Posterior cingulate gyrus (tissue), 11 donors: ENCODE measurements at regions not wholly inside any gene's neighbourhood (a gene's known extent, or its start where the extent isn't known, plus 50 kb on each side); places are given as distances from the start of the nearest gene placed in this dataset.
"Not testable (repeated sequence)": the region's sequence is repeated elsewhere in the genome, so short reads cannot be mapped to it uniquely, and the experiment has no call there.

Experiments used
- DNase-seq, 10 donors: peaks; one replicate each; pipeline versions ENCODE4 v3.0.0 to v3.0.0-alpha.2; 2020 to 2021; ENCODE audit warnings: mixed read lengths in 3 of 10
- intact Hi-C: fragments of 100-400 bp; cut with DNase I; formaldehyde crosslinking; loops from one replicate; pipeline ENCODE4 v1.15.1; 2023

GRCh38 chr7:110483553-110483952 is 607.4 kb upstream of the LRRN3 start:
- intact Hi-C loops = no loop called here
- no peak for DNase-seq

GRCh38 chr7:110484356-110484755 is 606.6 kb upstream of the LRRN3 start:
- DNase-seq = no peak
- intact Hi-C loops = no loop called here

GRCh38 chr7:110486549-110486948 is 604.4 kb upstream of the LRRN3 start:
- intact Hi-C loops = no loop called here
- no peak for DNase-seq

- intact Hi-C loops = no loop called here
- DNase-seq = no peak
Observed at GRCh38 chr7:110502888-110503465, 588.0 kb upstream of the LRRN3 start.

GRCh38 chr7:110507369-110507768 is 583.6 kb upstream of the LRRN3 start:
- intact Hi-C loops = no loop called here

GRCh38 chr7:110507832-110508231 is 583.1 kb upstream of the LRRN3 start:
- no peak for DNase-seq

More at GRCh38 chr7:110507369-110507768, 583.6 kb upstream of the LRRN3 start:
- DNase-seq = no peak

GRCh38 chr7:110514975-110515551 is 575.9 kb upstream of the LRRN3 start:
- DNase-seq, intact Hi-C loops: not testable (repeated sequence)

More at GRCh38 chr7:110507832-110508231, 583.1 kb upstream of the LRRN3 start:
- intact Hi-C loops = no loop called here

- DNase-seq = peak in 3 of 10 donors; percentile 36 to 71 (median 48)
- intact Hi-C loops = no loop called here
Observed at GRCh38 chr7:110519851-110520250, 571.1 kb upstream of the LRRN3 start.

GRCh38 chr7:110521357-110521911 is 569.5 kb upstream of the LRRN3 start:
- intact Hi-C loops = no loop called here

GRCh38 chr7:110522061-110522760 is 568.7 kb upstream of the LRRN3 start:
- intact Hi-C loops = no loop called here
- no peak for DNase-seq

More at GRCh38 chr7:110521357-110521911, 569.5 kb upstream of the LRRN3 start:
- no peak for DNase-seq

- intact Hi-C loops = no loop called here
Observed at GRCh38 chr7:110522761-110523200, 568.1 kb upstream of the LRRN3 start.

GRCh38 chr7:110529175-110529574 is 561.8 kb upstream of the LRRN3 start:
- DNase-seq = no peak
- intact Hi-C loops = no loop called here

More at GRCh38 chr7:110522761-110523200, 568.1 kb upstream of the LRRN3 start:
- DNase-seq = no peak

- intact Hi-C loops = no loop called here
- no peak for DNase-seq
Observed at GRCh38 chr7:110531186-110531585, 559.7 kb upstream of the LRRN3 start.

- no peak for DNase-seq
- intact Hi-C loops = no loop called here
Observed at GRCh38 chr7:110534241-110534931, 556.5 kb upstream of the LRRN3 start.

- no peak for DNase-seq
- intact Hi-C loops = no loop called here
Observed at GRCh38 chr7:110539216-110539615, 551.7 kb upstream of the LRRN3 start.

GRCh38 chr7:110541962-110542361 is 549.0 kb upstream of the LRRN3 start:
- intact Hi-C loops = no loop called here

GRCh38 chr7:110544194-110544593 is 546.7 kb upstream of the LRRN3 start:
- DNase-seq = no peak
- intact Hi-C loops = no loop called here

More at GRCh38 chr7:110541962-110542361, 549.0 kb upstream of the LRRN3 start:
- no peak for DNase-seq

- intact Hi-C loops = no loop called here
- DNase-seq = no peak
Observed at GRCh38 chr7:110548372-110548771, 542.6 kb upstream of the LRRN3 start.

- intact Hi-C loops = no loop called here
- no peak for DNase-seq
Observed at GRCh38 chr7:110557136-110557535, 533.8 kb upstream of the LRRN3 start.

GRCh38 chr7:110563286-110563685 is 527.6 kb upstream of the LRRN3 start:
- DNase-seq, intact Hi-C loops: not testable (repeated sequence)

GRCh38 chr7:110564246-110564645 is 526.7 kb upstream of the LRRN3 start:
- DNase-seq = no peak
- intact Hi-C loops = no loop called here
